H1 (cell line): ENCODE measurements at regions not wholly inside any gene's neighbourhood (a gene's known extent, or its start where the extent isn't known, plus 50 kb on each side); places are given as distances from the start of the nearest gene placed in this dataset.

Experiments used
- CTCF ChIA-PET: fragments of 300-600 bp; sonication (Branson Sonifier 250); formaldehyde crosslinking; loops from one replicate; lab custom pipeline; 2021; ENCODE audit not compliant: partially characterized antibody; lab: Charles Lee
- POLR2A ChIA-PET: fragments of 300-600 bp; sonication (Branson Sonifier 250); formaldehyde crosslinking; loops from one replicate; lab custom pipeline; 2021; ENCODE audit warnings: inconsistent platforms; ENCODE audit not compliant: partially characterized antibody; lab: Charles Lee
- DNase-seq, 2 experiments: peaks; one replicate each; pipeline versions ENCODE4 v3.0.0 to v3.0.0-alpha.2; 2010 to 2022; ENCODE audit warnings: low spot score in 2 of 2, low read depth in 1 of 2, mixed read lengths in 1 of 2
- FAIRE-seq: peaks from 2 replicates; lab custom pipeline; 2011; peaks lifted over from hg19 to GRCh38; lab: Jason Lieb, UNC
- H2AFZ ChIP-seq: 2 replicates; pipeline ENCODE4 v1.8.1; 2012; ENCODE audit warnings: low read length, inconsistent platforms
- H2AK5ac ChIP-seq: 2 replicates; pipeline ENCODE4 v1.6.1; 2013; ENCODE audit warnings: low read depth, low read length
- H2BK120ac ChIP-seq: replicated peaks from 2 replicates; pipeline ENCODE3; 2013; ENCODE audit warnings: low read depth, low read length, inconsistent platforms
- H2BK12ac ChIP-seq: 2 replicates; pipeline ENCODE4 v1.6.1; 2013; ENCODE audit warnings: low read depth, low read length
- H2BK15ac ChIP-seq: 2 replicates; pipeline ENCODE4 v1.6.1; 2013; ENCODE audit warnings: low read length
- H2BK20ac ChIP-seq: 2 replicates; pipeline ENCODE4 v1.6.1; 2013; ENCODE audit warnings: low read length
- H2BK5ac ChIP-seq: 2 replicates; pipeline ENCODE4 v1.6.1; 2013; ENCODE audit warnings: low read depth, low read length
- H3K14ac ChIP-seq: 2 replicates; pipeline ENCODE4 v1.6.1; 2013; ENCODE audit warnings: inconsistent platforms; ENCODE audit not compliant: insufficient read length
- H3K18ac ChIP-seq: 2 replicates; pipeline ENCODE4 v1.6.1; 2013; ENCODE audit warnings: low read length; ENCODE audit errors: extremely low read depth
- H3K23ac ChIP-seq: 2 replicates; pipeline ENCODE4 v1.6.1; 2013; ENCODE audit warnings: inconsistent platforms; ENCODE audit not compliant: insufficient read length
- H3K23me2 ChIP-seq: 2 replicates; pipeline ENCODE4 v1.6.1; 2013; ENCODE audit warnings: low read depth, low read length
- H3K27ac ChIP-seq: 2 replicates; pipeline ENCODE4 v1.6.1; 2011; ENCODE audit warnings: low read depth, low read length, inconsistent platforms
- H3K27me3 ChIP-seq, 4 experiments: replicated peaks in 1 of 4; 1 replicate in 1 of 4; 2 replicates in 3 of 4; pipeline versions ENCODE4 v1.6.1 to v1.8.1; 2011 to 2013; ENCODE audit warnings: low read length in 3 of 4, mild to moderate bottlenecking in 3 of 4, inconsistent platforms in 2 of 4, mixed read lengths in 2 of 4, moderate library complexity in 1 of 4; ENCODE audit not compliant: control insufficient read depth in 3 of 4, insufficient read depth in 3 of 4; ENCODE audit errors: extremely low read depth in 1 of 4
- H3K36me3 ChIP-seq, 4 experiments: 2 replicates each; pipeline versions ENCODE4 v1.6.1 to v1.8.1; 2011 to 2013; ENCODE audit warnings: mild to moderate bottlenecking in 4 of 4, low read length in 3 of 4, moderate library complexity in 2 of 4, control low read depth in 1 of 4, inconsistent platforms in 1 of 4; ENCODE audit not compliant: insufficient read depth in 4 of 4, control insufficient read depth in 2 of 4
- H3K4ac ChIP-seq: replicated peaks from 2 replicates; pipeline ENCODE3; 2013; ENCODE audit warnings: low read length, low read depth, mixed read lengths, inconsistent platforms; ENCODE audit not compliant: insufficient read length
- H3K4me1 ChIP-seq, 4 experiments: replicated peaks in 1 of 4; 1 replicate in 1 of 4; 2 replicates in 3 of 4; pipeline versions ENCODE4 v1.6.1 to v1.8.1; 2011 to 2013; ENCODE audit warnings: low read length in 3 of 4, inconsistent platforms in 2 of 4, mixed read lengths in 1 of 4; ENCODE audit not compliant: insufficient read depth in 4 of 4, control insufficient read depth in 3 of 4
- H3K4me2 ChIP-seq, 2 experiments: 2 replicates each; pipeline versions ENCODE4 v1.6.1 to v1.8.1; 2011 to 2013; ENCODE audit warnings: low read depth in 2 of 2, low read length in 2 of 2, control low read depth in 1 of 2, inconsistent platforms in 1 of 2, mild to moderate bottlenecking in 1 of 2; ENCODE audit not compliant: insufficient read depth in 1 of 2
- H3K4me3 ChIP-seq, 4 experiments: fragments of 200-600, 300-600 bp in 1 of 4; sonication (generic), shearing (Covaris generic), sonication (Bioruptor Twin) in 1 of 4; 2 replicates each; pipeline versions ENCODE4 v1.5.1 to v1.8.1; 2011 to 2016; ENCODE audit warnings: low read length in 4 of 4, low read depth in 3 of 4, control low read depth in 2 of 4, inconsistent platforms in 2 of 4, mild to moderate bottlenecking in 2 of 4, mixed read lengths in 1 of 4, moderate library complexity in 1 of 4; ENCODE audit not compliant: insufficient read depth in 2 of 4; ENCODE audit errors: extremely low read depth in 1 of 4
- H3K56ac ChIP-seq: replicated peaks from 2 replicates; pipeline ENCODE3; 2013; ENCODE audit warnings: low read depth, mild to moderate bottlenecking, mixed read lengths, low read length, inconsistent platforms; ENCODE audit not compliant: insufficient read length
- H3K79me1 ChIP-seq: 2 replicates; pipeline ENCODE4 v1.6.1; 2013; ENCODE audit warnings: low read depth, low read length, control low read depth
- H3K79me2 ChIP-seq, 2 experiments: 2 replicates each; pipeline versions ENCODE4 v1.6.1 to v1.8.1; 2012 to 2013; ENCODE audit warnings: low read length in 2 of 2, mild to moderate bottlenecking in 2 of 2, inconsistent platforms in 1 of 2; ENCODE audit not compliant: insufficient read depth in 2 of 2, control insufficient read depth in 1 of 2
- H3K9ac ChIP-seq, 4 experiments: replicated peaks in 1 of 4; 1 replicate in 1 of 4; 2 replicates in 3 of 4; pipeline versions ENCODE4 v1.6.1 to v1.8.1; 2011 to 2013; ENCODE audit warnings: low read depth in 3 of 4, low read length in 3 of 4, control low read depth in 2 of 4, mild to moderate bottlenecking in 2 of 4, moderate library complexity in 2 of 4, inconsistent platforms in 1 of 4; ENCODE audit errors: extremely low read depth in 1 of 4
- H3K9me3 ChIP-seq, 2 experiments: 2 replicates each; pipeline versions ENCODE4 v1.6.1 to v1.8.1; 2012 to 2013; ENCODE audit warnings: mild to moderate bottlenecking in 2 of 2, moderate library complexity in 2 of 2, control low read depth in 1 of 2, inconsistent platforms in 1 of 2, low read depth in 1 of 2, low read length in 1 of 2, mixed read lengths in 1 of 2; ENCODE audit not compliant: insufficient read depth in 2 of 2
- H4K20me1 ChIP-seq, 2 experiments: replicated peaks in 1 of 2; 2 replicates each; pipeline versions ENCODE3 to v1.8.1; 2011 to 2013; ENCODE audit warnings: inconsistent platforms in 2 of 2, low read length in 2 of 2, mild to moderate bottlenecking in 1 of 2; ENCODE audit not compliant: insufficient read depth in 2 of 2, control insufficient read depth in 1 of 2
- H4K5ac ChIP-seq: 2 replicates; pipeline ENCODE4 v1.6.1; 2013; ENCODE audit warnings: low read length, low read depth, mixed read lengths, inconsistent platforms; ENCODE audit not compliant: insufficient read length
- H4K8ac ChIP-seq: 2 replicates; pipeline ENCODE4 v1.8.0; 2013; ENCODE audit warnings: mild to moderate bottlenecking, moderate library complexity, low read length, inconsistent platforms; ENCODE audit not compliant: insufficient read depth; ENCODE audit errors: extremely low read depth
- H4K91ac ChIP-seq: replicated peaks from 2 replicates; pipeline ENCODE3; 2013; ENCODE audit warnings: low read length, mixed read lengths, inconsistent platforms; ENCODE audit not compliant: insufficient read length
- CEBPB ChIP-seq: IDR thresholded peaks from 2 replicates; pipeline ENCODE4 v1.6.1; 2012; ENCODE audit warnings: low read depth, low read length
- EZH2 ChIP-seq: fragments of 200-600 bp; sonication (generic); IDR thresholded peaks from 2 replicates; pipeline ENCODE4 v1.7.1; 2012; ENCODE audit warnings: low read depth, mild to moderate bottlenecking, moderate library complexity, low read length, inconsistent platforms; ENCODE audit not compliant: severe bottlenecking
- NRF1 ChIP-seq: IDR thresholded peaks from 2 replicates; pipeline ENCODE4 v1.6.1; 2011; ENCODE audit warnings: mild to moderate bottlenecking, low read depth, low read length, improper control_type of control experiment
- RAD21 ChIP-seq, 2 experiments: IDR thresholded peaks in 1 of 2; conservative IDR thresholded peaks in 1 of 2; 2 replicates each; pipeline ENCODE4 v1.6.1; 2011; ENCODE audit warnings: low read depth in 2 of 2, low read length in 2 of 2, improper control_type of control experiment in 1 of 2, inconsistent platforms in 1 of 2, mild to moderate bottlenecking in 1 of 2, moderate library complexity in 1 of 2
- ZNF274 ChIP-seq: IDR thresholded peaks from 2 replicates; pipeline ENCODE4 v1.7.0; 2012; ENCODE audit warnings: low read length, borderline replicate concordance; ENCODE audit errors: extremely low read depth
- WGBS, 2 experiments: shearing (Covaris generic) in 1 of 2; methylation state at CpG; one replicate each; pipeline versions ENCODE4 v1.1.6 to v1.1.7; 2013 to 2015; ENCODE audit warnings: low lambda C conversion rate in 2 of 2, mixed read lengths in 2 of 2, inconsistent platforms in 1 of 2, low coverage in 1 of 2, missing lambda C conversion rate in 1 of 2; ENCODE audit not compliant: insufficient replicate concordance in 2 of 2, insufficient coverage in 1 of 2, insufficient read length in 1 of 2; ENCODE audit errors: extremely low coverage in 1 of 2, missing lambda C conversion rate in 1 of 2; 5-methylcytosine and 5-hydroxymethylcytosine counted together
- TF ChIP-seq, protein P1 (sequence below): IDR thresholded peaks from 2 replicates; pipeline ENCODE4 v1.6.1; 2012; ENCODE audit warnings: low read length, inconsistent platforms

DNA sequence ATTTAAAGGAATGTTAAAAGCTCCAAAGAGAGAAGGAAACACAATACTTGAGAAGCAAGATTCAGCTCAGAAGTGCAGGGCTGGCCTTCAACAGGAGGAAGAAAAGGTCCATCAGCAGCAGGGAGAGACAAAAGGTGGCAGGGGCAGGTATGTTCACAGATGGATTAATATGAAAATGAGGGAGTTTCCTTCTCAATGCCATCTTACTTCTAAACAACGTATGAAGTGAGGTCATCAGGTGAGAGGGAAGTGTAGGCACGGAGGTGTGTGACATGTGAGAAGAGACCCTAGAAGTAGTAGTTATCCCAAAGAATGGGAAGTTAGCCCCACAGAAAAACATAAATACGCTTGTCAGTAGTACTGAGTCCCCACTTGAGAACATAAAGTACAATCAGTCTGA is 122.5 kb downstream of the CCER1 start:
- H3K79me2 ChIP-seq, result no peaks in the 10 kb centered on the region
- H2AK5ac ChIP-seq, result no peak overlapping the region
- H3K23ac ChIP-seq, result no peak overlapping the region
- no peak overlapping the region for H3K4me3 ChIP-seq
- H3K4me1 ChIP-seq, result peaks cover 0 to 3% (median 0%) of the 10 kb centered on the region in 4 experiments; a peak in 1 of 7 replicates
- POLR2A ChIA-PET, result no interaction called here
- WGBS, 2 experiments, result 88% methylated on average over 3 of the region's 3 CpGs; no CpG with 5 or more reads in 1 of the 2 experiments
- no peak overlapping the region for H2BK5ac ChIP-seq
- no peak overlapping the region for H3K4me2 ChIP-seq
- no peaks in the 10 kb centered on the region for H4K20me1 ChIP-seq
- FAIRE-seq (no peak), DNase-seq (no peak)
- no peak overlapping the region for H3K4ac ChIP-seq
- no peak overlapping the region for H2BK12ac ChIP-seq
- no peak for TF ChIP-seq EZH2
- TF ChIP-seq, protein P1, sequence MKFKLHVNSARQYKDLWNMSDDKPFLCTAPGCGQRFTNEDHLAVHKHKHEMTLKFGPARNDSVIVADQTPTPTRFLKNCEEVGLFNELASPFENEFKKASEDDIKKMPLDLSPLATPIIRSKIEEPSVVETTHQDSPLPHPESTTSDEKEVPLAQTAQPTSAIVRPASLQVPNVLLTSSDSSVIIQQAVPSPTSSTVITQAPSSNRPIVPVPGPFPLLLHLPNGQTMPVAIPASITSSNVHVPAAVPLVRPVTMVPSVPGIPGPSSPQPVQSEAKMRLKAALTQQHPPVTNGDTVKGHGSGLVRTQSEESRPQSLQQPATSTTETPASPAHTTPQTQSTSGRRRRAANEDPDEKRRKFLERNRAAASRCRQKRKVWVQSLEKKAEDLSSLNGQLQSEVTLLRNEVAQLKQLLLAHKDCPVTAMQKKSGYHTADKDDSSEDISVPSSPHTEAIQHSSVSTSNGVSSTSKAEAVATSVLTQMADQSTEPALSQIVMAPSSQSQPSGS, result no peak
- no peak for TF ChIP-seq CEBPB
- no peak for TF ChIP-seq RAD21 (IDR thresholded peaks at IDR 0.05 in 1 of 2, conservative IDR thresholded peaks at IDR 0.05 in 1 of 2; ENCODE audit: low read depth in 2 of 2, low read length in 2 of 2)
- TF ChIP-seq NRF1, result no peak
- TF ChIP-seq ZNF274, result no peak
- no peak overlapping the region for H4K5ac ChIP-seq
- H2BK120ac ChIP-seq, result no peak overlapping the region
- no peak overlapping the region for H3K27ac ChIP-seq
- no peak overlapping the region for H3K9ac ChIP-seq
- no peak overlapping the region for H3K56ac ChIP-seq
- no peaks in the 10 kb centered on the region for H3K9me3 ChIP-seq
- H2BK20ac ChIP-seq, result no peak overlapping the region
- H3K18ac ChIP-seq, result no peak overlapping the region
- H4K91ac ChIP-seq, result no peak overlapping the region
- H4K8ac ChIP-seq, result no peak overlapping the region
- CTCF ChIA-PET, result no interaction called here
- H2AFZ ChIP-seq, result no peak overlapping the region
- H3K79me1 ChIP-seq, result no peaks in the 10 kb centered on the region
- H2BK15ac ChIP-seq, result no peak overlapping the region
- no peaks in the 10 kb centered on the region; the same call in 1 of the 2 replicates for H3K23me2 ChIP-seq
- no peaks in the 10 kb centered on the region for H3K27me3 ChIP-seq
- no peak overlapping the region for H3K14ac ChIP-seq
- H3K36me3 ChIP-seq, result no peaks in the 10 kb centered on the region
